Stimulated activated CD8-positive, alpha-beta memory T cell treated with anti-CD3 and anti-CD28 coated beads, Interleukin-4, amount 100 ng/mL, for 4 hours (primary cell): ENCODE measurements at regions not wholly inside any gene's neighbourhood (a gene's known extent, or its start where the extent isn't known, plus 50 kb on each side); places are given as distances from the start of the nearest gene placed in this dataset.
"Not testable (repeated sequence)": the region's sequence is repeated elsewhere in the genome, so short reads cannot be mapped to it uniquely, and the experiment has no call there.

ENCODE experiments used
- DNase-seq, 2 donors: peaks; one replicate each; pipeline ENCODE4 v3.0.0-alpha.2; 2020; ENCODE audit warnings: low read depth in 2 of 2, low spot score in 1 of 2

GRCh38 chr5:56692359-56693219, 122.8 kb upstream of the MAP3K1 start:
- no peak for DNase-seq

GRCh38 chr5:56688402-56688801, 126.9 kb upstream of the MAP3K1 start:
- no peak for DNase-seq

GRCh38 chr5:56686337-56687195, 128.8 kb upstream of the MAP3K1 start:
- no peak for DNase-seq

DNA sequence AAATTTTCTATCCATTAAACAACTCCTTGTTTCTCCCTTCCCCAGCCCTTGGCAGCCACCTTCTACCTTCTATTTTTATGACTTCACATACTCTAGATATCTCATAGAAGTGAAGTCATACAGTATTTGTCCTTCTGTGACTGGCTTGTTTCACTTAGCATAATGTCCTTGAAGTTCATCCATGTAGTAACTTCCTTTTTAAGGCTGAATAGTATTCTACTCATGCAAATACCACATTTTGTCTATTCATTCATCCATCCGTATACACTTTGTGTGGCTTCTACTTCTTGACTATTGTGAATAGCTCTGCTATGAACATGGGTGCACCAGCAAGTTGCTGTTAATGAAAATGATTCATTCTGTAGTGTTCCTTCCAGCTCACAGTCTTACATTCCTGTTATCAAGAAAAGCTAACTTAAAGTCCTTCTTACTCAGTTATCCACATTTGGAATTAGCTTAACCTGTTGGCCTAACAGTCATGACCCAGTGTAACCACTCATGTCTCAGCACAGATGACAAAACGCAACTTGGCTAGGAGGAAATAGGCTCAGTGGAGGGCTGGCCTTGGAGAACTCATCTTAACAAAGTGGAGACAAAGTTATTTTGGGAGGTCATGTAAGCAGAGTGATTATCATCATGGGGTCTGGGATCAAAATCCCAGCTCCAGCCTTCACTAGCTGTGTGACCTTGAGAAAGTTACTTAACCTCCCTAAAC, 129.7 kb upstream of the MAP3K1 start:
- no peak for DNase-seq

DNA sequence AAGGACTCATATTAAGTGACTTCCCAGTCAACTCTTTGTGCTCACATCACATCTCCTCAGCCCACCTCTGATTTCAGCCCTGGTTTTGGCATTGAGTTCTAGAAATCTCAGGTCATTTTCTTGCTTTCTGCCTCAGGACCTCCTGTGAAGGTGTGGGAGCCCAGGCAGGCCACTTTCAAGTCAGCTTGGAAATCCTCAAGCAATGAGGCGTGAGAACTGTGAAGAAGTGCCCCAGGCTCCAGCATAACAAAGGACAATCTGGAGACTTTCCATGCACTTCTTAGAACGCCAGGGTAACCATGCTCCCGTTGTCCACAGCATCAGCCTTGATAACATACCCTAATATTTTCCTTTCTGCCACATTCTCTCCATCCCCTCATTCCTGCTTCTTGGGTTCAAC, 131.2 kb upstream of the MAP3K1 start:
- DNase-seq, result no peak

GRCh38 chr5:56683733-56684132, 131.6 kb upstream of the MAP3K1 start:
- DNase-seq, result no peak

- DNase-seq, result no peak
Observed at GRCh38 chr5:56683281-56683680, 132.1 kb upstream of the MAP3K1 start.

- no peak for DNase-seq
Observed at GRCh38 chr5:56681346-56681745, 134.0 kb upstream of the MAP3K1 start.

DNA sequence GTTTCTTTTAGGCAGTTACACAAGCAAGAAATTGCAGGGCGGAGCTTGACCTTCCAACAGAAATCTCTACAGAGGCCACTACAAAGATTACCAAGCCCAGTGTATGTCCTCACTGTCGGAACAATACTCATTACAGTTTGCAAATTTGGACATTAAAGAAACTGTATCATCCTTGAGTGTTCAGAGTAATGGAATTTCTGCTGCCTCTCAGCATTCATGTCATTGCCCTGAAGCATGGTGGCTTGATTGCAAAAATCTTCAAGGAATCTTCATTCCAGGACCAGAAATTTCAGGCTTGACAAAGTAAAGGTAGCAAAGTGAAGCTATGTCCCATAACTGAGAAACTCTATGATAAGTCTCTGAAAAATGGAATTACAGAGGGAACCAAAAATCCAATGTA, 134.6 kb upstream of the MAP3K1 start:
- no peak for DNase-seq

- no peak for DNase-seq
Observed at GRCh38 chr5:56677690-56678305, 137.6 kb upstream of the MAP3K1 start.

GRCh38 chr5:56676091-56676768, 139.1 kb upstream of the MAP3K1 start:
- no peak for DNase-seq

DNA sequence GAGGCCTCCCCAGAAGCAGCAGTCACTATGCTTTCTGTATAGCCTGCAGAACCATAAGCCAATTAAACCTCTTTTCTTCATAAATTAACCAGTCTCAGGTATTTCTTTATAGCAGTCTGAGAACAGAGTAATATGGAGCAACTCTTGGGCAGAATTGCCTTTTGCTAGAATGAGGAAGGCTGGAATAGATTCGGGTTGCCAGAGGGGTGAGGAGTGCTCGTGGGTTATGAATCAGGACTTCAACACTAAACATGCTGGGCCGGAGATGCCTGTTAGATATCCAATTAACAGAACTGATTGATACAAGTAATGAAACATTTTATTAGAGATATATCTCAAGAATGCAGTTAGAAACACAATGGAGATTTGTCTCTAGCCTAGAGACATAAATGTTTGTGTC, 140.9 kb upstream of the MAP3K1 start:
- no peak for DNase-seq

DNA sequence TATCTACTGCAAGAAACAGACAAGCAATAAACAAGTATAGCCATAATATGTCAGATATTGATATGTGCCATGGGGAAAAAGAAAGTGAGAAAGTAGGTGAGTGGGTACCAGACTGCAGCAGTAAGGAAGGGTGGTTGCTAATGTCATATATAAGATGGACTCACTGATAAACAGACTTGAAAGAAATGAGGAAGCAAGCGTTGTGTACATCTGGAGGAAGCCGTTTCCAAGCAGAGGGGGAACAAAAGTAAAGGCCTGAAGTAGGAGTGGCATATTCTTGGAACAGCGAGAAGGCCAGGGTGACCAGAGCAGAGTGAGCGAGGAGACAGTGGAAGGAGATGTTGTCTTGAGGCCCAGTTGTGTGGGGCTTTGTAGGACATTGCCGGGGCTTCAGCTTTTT, 142.2 kb upstream of the MAP3K1 start:
- DNase-seq, result no peak

DNA sequence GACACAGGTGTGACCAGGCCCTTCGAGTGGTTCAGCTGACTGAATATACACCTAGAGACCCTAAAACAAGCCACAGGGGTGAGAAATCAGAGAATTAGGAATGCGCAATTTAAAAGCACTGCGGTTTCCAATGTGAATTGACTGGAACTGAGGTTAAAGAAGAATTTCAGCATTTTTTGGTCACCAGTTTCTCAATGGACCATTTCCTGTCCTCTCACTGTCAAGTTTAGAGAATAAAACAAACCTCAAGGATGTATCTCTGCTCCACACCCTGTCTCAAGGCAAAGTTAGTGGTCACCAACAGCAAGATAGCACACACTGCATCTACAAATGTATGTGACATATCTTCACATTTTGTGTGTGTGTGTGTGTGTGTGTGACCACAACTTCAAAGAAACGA, 143.8 kb upstream of the MAP3K1 start:
- DNase-seq, result no peak

DNA sequence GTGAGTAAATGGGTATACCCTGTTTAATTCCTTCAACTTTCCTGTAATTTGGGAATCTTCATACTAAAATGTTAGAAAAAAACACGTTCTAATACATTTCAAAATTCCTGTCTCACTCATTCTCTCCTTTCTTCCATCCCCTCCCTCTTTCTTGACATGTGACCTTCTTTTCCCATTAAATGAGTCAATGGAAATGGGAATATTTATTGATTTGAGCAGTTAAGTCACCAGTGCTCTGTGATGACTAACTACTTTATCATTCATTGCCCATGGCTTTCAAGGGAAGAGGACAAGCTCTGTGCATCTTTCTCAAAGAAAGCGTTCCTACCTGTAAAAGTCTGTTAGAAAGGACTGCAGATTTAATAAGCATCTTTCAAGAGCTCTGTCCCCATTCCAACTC, 144.4 kb upstream of the MAP3K1 start:
- no peak for DNase-seq

DNA sequence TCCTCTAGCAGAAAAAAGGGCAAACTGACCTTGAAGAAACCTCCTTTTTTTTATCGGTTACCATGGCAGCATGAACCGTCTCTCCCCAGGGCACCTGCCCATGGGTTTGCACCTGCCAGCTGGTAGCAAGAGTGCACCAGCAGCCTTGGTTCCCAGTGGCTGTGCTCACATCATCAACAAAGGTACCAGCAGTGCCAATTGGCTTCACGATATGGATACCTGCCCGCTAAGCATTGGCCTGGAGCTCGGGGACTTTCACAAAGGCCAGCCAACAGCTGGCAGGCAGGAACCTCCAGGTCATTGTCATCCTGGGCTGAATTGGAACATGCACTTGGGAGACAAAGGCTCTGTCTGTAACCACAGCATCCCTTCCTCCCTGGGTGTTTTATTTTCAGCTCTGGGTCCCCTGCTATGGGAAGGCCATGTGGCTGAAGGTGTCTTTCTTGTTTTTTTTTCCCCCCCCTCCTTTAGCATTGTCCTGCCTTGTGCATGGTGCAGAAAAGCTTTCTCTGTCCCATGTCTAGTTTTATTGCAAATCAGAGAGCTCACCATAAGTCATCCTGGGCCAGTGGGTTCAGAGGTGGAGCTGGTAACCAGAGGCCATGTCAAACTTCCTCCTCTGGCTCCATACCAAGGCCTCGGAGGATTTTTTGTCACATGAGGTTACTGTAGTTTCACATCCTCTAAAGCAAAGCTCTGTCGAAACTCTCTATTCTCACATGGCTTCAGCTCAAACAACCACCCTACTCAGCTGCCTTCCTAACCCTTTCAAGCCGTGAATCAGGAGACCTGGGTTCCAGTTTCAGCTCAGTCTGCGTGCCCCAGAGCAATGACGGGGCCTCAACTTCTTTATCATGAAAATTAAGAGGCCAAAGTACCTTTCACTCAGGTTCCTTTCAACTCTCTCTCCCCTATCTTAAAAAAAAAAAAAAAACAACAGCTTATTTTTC, 145.5 kb upstream of the MAP3K1 start:
- DNase-seq, result peak in 1 of 2 donors; percentile 4

GRCh38 chr5:56668996-56669395, 146.4 kb upstream of the MAP3K1 start:
- DNase-seq, result no peak

GRCh38 chr5:56667692-56668091, 147.7 kb upstream of the MAP3K1 start:
- no peak for DNase-seq

DNA sequence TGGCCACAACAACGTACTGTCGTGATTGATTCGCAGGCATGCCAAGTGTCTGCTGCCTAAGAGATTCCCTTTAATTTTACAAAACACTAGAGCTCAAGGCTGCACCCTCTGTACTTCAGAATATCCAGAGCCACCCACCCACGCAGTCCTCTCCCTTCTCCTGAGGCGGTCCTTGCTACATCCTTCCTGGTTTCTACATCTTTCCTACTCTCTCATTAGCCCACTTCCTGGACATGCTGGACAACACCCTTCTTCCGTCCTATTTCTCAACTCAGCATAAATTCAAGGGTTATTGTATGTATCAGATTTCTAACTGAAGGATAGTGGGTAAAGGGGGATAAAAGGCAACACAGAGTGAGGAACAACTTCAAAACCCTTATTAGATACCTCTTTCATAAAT, 148.4 kb upstream of the MAP3K1 start:
- DNase-seq, result no peak

- DNase-seq, result not testable (repeated sequence)
Observed at GRCh38 chr5:56665117-56665516, 150.2 kb upstream of the MAP3K1 start.
